Testis (tissue), 2 donors: ENCODE measurements at regions not wholly inside any gene's neighbourhood (a gene's known extent, or its start where the extent isn't known, plus 50 kb on each side); places are given as distances from the start of the nearest gene placed in this dataset.

Experiments
- DNase-seq: peaks from one replicate; pipeline ENCODE4 v3.0.0-alpha.2; 2019
- H3K27ac ChIP-seq, 2 donors: fragments of 200-600 bp; sonication (generic); one replicate each; pipeline ENCODE4 v1.5.1; 2019
- H3K27me3 ChIP-seq: fragments of 200-600 bp; sonication (generic); one replicate; pipeline ENCODE4 v1.5.1; 2019
- H3K36me3 ChIP-seq: fragments of 200-600 bp; sonication (generic); one replicate; pipeline ENCODE4 v1.5.1; 2017; ENCODE audit warnings: low read depth; ENCODE audit errors: missing control alignments
- H3K4me1 ChIP-seq: fragments of 200-600 bp; sonication (generic); one replicate; pipeline ENCODE4 v1.5.1; 2019
- H3K4me3 ChIP-seq, 2 donors: fragments of 200-600 bp; sonication (generic); one replicate each; pipeline ENCODE4 v1.5.1; 2017 to 2019
- H3K9me3 ChIP-seq: fragments of 200-600 bp; sonication (generic); one replicate; pipeline ENCODE4 v1.5.1; 2017
- CTCF ChIP-seq, 3 experiments: fragments of 450-650 bp in 2 of 3; fragments of 200-600 bp in 1 of 3; sonication (generic) in 1 of 3; IDR thresholded peaks; one replicate each; pipeline ENCODE4 v1.5.1; 2016 to 2019; ENCODE audit warnings: antibody characterized with exemption in 3 of 3, mild to moderate bottlenecking in 2 of 3, moderate library complexity in 1 of 3
- POLR2A ChIP-seq: fragments of 450-650 bp; IDR thresholded peaks from one replicate; pipeline ENCODE4 v1.6.1; 2017; ENCODE audit warnings: antibody characterized with exemption, mild to moderate bottlenecking, moderate library complexity
- WGBS, 2 donors: methylation state at CpG; one replicate each; pipeline ENCODE4 v1.1.5; 2018; 5-methylcytosine and 5-hydroxymethylcytosine counted together
- intact Hi-C: fragments of 100-400 bp; cut with DNase I; formaldehyde crosslinking; loops from one replicate; pipeline ENCODE4 v1.15.1; 2023; ENCODE audit warnings: low total_unique reads

- intact Hi-C loops, result no loop called here
- no peak overlapping the region for H3K27ac ChIP-seq
- H3K9me3 ChIP-seq, result no peaks in the 10 kb centered on the region
- no peak for DNase-seq
- no peaks in the 10 kb centered on the region for H3K4me1 ChIP-seq
- H3K27me3 ChIP-seq, result no peaks in the 10 kb centered on the region
- H3K36me3 ChIP-seq, result no peaks in the 10 kb centered on the region
- H3K4me3 ChIP-seq, result no peak overlapping the region
- 72 to 79% methylated on average over 3 of the region's 3 CpGs for WGBS, 2 donors
- no peak for TF ChIP-seq CTCF (IDR thresholded peaks at IDR 0.05)
- no peak for TF ChIP-seq POLR2A
Measured at GRCh38 chr13:55682776-55683175, 1457.9 kb upstream of the PRR20A start.

GRCh38 chr13:55705526-55705925 is 1435.2 kb upstream of the PRR20A start:
- H3K27me3 ChIP-seq, result no peaks in the 10 kb centered on the region
- TF ChIP-seq POLR2A (no peak), CTCF (IDR thresholded peaks at IDR 0.05) (no peak)
- no peak overlapping the region for H3K4me3 ChIP-seq
- no peak for DNase-seq
- no peaks in the 10 kb centered on the region for H3K4me1 ChIP-seq
- H3K9me3 ChIP-seq, result no peaks in the 10 kb centered on the region
- intact Hi-C loops, result no loop called here
- H3K36me3 ChIP-seq, result no peaks in the 10 kb centered on the region
- WGBS, 2 donors, result 67 to 71% methylated on average over 1 of the region's 1 CpG
- H3K27ac ChIP-seq, result no peak overlapping the region

- whole genome bisulfite sequencing, 2 donors, result 59 to 72% methylated on average over 3 of the region's 3 CpGs
- Histone ChIP-seq H3K9me3 (no peaks in the 10 kb centered on the region), H3K4me3 (no peak overlapping the region), H3K4me1 (no peaks in the 10 kb centered on the region), H3K36me3 (no peaks in the 10 kb centered on the region), H3K27ac (no peak overlapping the region), H3K27me3 (no peaks in the 10 kb centered on the region)
- intact Hi-C loops, result no loop called here
- no peak for TF ChIP-seq CTCF (IDR thresholded peaks at IDR 0.05)
- no peak for TF ChIP-seq POLR2A
- DNase-seq, result no peak
Measured at GRCh38 chr13:55705971-55706370, 1434.7 kb upstream of the PRR20A start.

DNA sequence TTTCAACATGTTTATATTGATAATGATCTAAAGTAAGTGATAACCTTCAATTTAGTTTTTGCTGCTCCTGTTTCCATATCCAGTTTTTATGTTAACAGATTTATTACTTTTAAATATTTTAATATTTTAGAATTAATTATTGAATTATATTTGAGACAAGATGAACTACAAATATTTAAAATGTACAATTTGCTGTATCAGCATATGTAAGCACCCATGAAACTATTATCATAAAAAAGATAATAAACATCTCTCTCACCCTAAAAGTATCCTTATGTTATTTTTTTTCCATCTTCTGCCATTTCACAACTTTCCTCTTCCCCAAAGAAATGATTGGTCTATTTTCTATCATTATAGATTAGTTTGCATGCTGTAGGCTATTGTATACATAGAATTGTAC is 1426.6 kb upstream of the PRR20A start:
- no peak overlapping the region for H3K4me3 ChIP-seq
- no peak overlapping the region for H3K27ac ChIP-seq
- no peaks in the 10 kb centered on the region for H3K27me3 ChIP-seq
- TF ChIP-seq POLR2A (no peak), CTCF (IDR thresholded peaks at IDR 0.05) (no peak)
- no peaks in the 10 kb centered on the region for H3K4me1 ChIP-seq
- intact Hi-C loops, result no loop called here
- no peak for DNase-seq
- no peaks in the 10 kb centered on the region for H3K9me3 ChIP-seq
- no peaks in the 10 kb centered on the region for H3K36me3 ChIP-seq

DNA sequence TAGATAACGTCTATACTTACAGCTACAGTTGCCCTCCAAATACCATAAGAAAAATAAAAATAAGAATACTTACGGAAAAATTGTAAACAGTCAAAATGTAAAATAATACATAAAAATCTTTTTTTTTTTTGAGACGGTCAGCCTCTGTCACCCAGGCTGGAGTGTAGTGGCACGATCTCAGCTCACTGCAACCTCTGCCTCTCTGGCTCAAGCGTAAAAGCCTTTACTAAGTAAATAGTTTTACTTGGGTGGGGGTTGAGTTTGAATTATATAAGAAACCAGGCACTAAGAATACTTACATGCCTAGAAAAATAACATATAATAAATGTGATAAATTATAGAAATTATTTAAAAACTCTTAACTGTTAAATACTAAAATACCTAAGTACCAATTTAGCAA is 1413.0 kb upstream of the PRR20A start:
- H3K9me3 ChIP-seq, result no peaks in the 10 kb centered on the region
- intact Hi-C loops, result no loop called here
- no peaks in the 10 kb centered on the region for H3K27me3 ChIP-seq
- WGBS, 2 donors, result 87 to 91% methylated on average over 5 of the region's 5 CpGs
- H3K4me3 ChIP-seq, result no peak overlapping the region
- DNase-seq, result no peak
- no peak overlapping the region for H3K27ac ChIP-seq
- no peak for TF ChIP-seq POLR2A
- TF ChIP-seq CTCF (IDR thresholded peaks at IDR 0.05), result no peak
- no peaks in the 10 kb centered on the region for H3K4me1 ChIP-seq
- no peaks in the 10 kb centered on the region for H3K36me3 ChIP-seq
